A549 (cell line): ENCODE measurements at regions not wholly inside any gene's neighbourhood (a gene's known extent, or its start where the extent isn't known, plus 50 kb on each side); places are given as distances from the start of the nearest gene placed in this dataset.
"Not testable (repeated sequence)": the region's sequence is repeated elsewhere in the genome, so short reads cannot be mapped to it uniquely, and the experiment has no call there.

Source experiments
- ATAC-seq, 2 experiments: fragments of 200-7000 bp in 1 of 2; fragments of >200 bp in 1 of 2; cut with Nextera tagmentation in 1 of 2; cut with Tn5 transposase in 1 of 2; 3 replicates each; pipeline versions ENCODE4 v1.8.0 to v1.9.1; 2018 to 2020; ENCODE audit warnings: mild to moderate bottlenecking in 1 of 2, moderate library complexity in 1 of 2
- CTCF ChIA-PET: fragments of 300-600 bp; sonication (Branson Sonifier 250); formaldehyde crosslinking; extraction: SDS; loops from one replicate; lab custom pipeline; 2021; ENCODE audit warnings: antibody characterized with exemption, inconsistent platforms; lab: Yijun Ruan, JAX
- POLR2A ChIA-PET: fragments of 350-600 bp; formaldehyde crosslinking; extraction: SDS; loops from one replicate; lab custom pipeline; 2021; ENCODE audit warnings: antibody characterized with exemption, inconsistent platforms; lab: Yijun Ruan, JAX
- DNase-seq, 2 experiments: peaks; one replicate each; pipeline versions ENCODE4 v3.0.0 to v3.0.0-alpha.2; 2011 to 2016; ENCODE audit warnings: low read depth in 1 of 2, low spot score in 1 of 2
- FAIRE-seq: peaks from 2 replicates; lab custom pipeline; 2011; peaks lifted over from hg19 to GRCh38; lab: Jason Lieb, UNC
- H3K27ac ChIP-seq, 2 experiments: fragments of >200 bp; sonication (Bioruptor Twin); formaldehyde crosslinking; 3 replicates each; pipeline ENCODE4 v1.5.1; 2016 to 2017
- H3K4me1 ChIP-seq: fragments of >200 bp; sonication (Bioruptor Twin); formaldehyde crosslinking; 3 replicates; pipeline ENCODE4 v1.6.1; 2016
- H3K4me2 ChIP-seq: fragments of >200 bp; sonication (Bioruptor Twin); formaldehyde crosslinking; 3 replicates; pipeline ENCODE4 v1.6.1; 2016
- H3K4me3 ChIP-seq: fragments of >200 bp; sonication (Bioruptor Twin); formaldehyde crosslinking; 3 replicates; pipeline ENCODE4 v1.5.1; 2016
- H3K9me3 ChIP-seq: fragments of >200 bp; sonication (Bioruptor Twin); formaldehyde crosslinking; 3 replicates; pipeline ENCODE4 v1.6.1; 2016
- CBX8 ChIP-seq: fragments of 200-600 bp; sonication (generic); IDR thresholded peaks from 2 replicates; pipeline ENCODE4 v1.6.1; 2016
- CEBPB ChIP-seq, 2 experiments: fragments of >200 bp in 1 of 2; sonication (Bioruptor Twin) in 1 of 2; formaldehyde crosslinking in 1 of 2; IDR thresholded peaks; 2 replicates each; pipeline ENCODE4 v1.6.1; 2012 to 2016
- EP300 ChIP-seq, 2 experiments: fragments of >200 bp; sonication (Bioruptor Twin); formaldehyde crosslinking; IDR thresholded peaks; 2 replicates in 1 of 2; 3 replicates in 1 of 2; pipeline ENCODE4 v1.6.1; 2016 to 2017
- FOXS1 ChIP-seq: fragments of 250-450 bp; sonication (Bioruptor Pico); IDR thresholded peaks from 2 replicates; pipeline ENCODE4 v1.5.0; 2020; ENCODE audit warnings: mild to moderate bottlenecking, moderate library complexity
- HEYL ChIP-seq: fragments of 250-450 bp; sonication (Bioruptor Pico); IDR thresholded peaks from 2 replicates; pipeline ENCODE4 v1.8.0; 2021; ENCODE audit warnings: mild to moderate bottlenecking, moderate library complexity
- HOXA7 ChIP-seq: fragments of 250-450 bp; sonication (Bioruptor Pico); IDR thresholded peaks from 2 replicates; pipeline ENCODE4 v1.5.0; 2020; ENCODE audit warnings: mild to moderate bottlenecking, moderate library complexity
- HOXB13 ChIP-seq: fragments of 250-450 bp; sonication (Bioruptor Pico); IDR thresholded peaks from 2 replicates; pipeline ENCODE4 v1.5.0; 2020; ENCODE audit warnings: low read depth, mild to moderate bottlenecking, moderate library complexity
- NPAS2 ChIP-seq: fragments of 250-450 bp; sonication (Bioruptor Pico); IDR thresholded peaks from 2 replicates; pipeline ENCODE4 v1.8.0; 2022; ENCODE audit warnings: mild to moderate bottlenecking, moderate library complexity, borderline replicate concordance
- POLR2A ChIP-seq: IDR thresholded peaks from 2 replicates; pipeline ENCODE4 v1.6.1; 2012; ENCODE audit warnings: mild to moderate bottlenecking, low read length
- RAD21 ChIP-seq, 2 experiments: fragments of >200 bp in 1 of 2; sonication (Bioruptor Twin) in 1 of 2; formaldehyde crosslinking in 1 of 2; IDR thresholded peaks in 1 of 2; conservative IDR thresholded peaks in 1 of 2; 2 replicates in 1 of 2; 3 replicates in 1 of 2; pipeline ENCODE4 v1.6.1; 2012 to 2018; ENCODE audit warnings: inconsistent platforms in 1 of 2
- RCOR1 ChIP-seq: fragments of 150-350 bp; IDR thresholded peaks from 2 replicates; pipeline ENCODE4 v1.6.1; 2014; ENCODE audit warnings: antibody characterized with exemption, low read length, low read depth
- RNF2 ChIP-seq: fragments of 200-600 bp; sonication (generic); IDR thresholded peaks from 2 replicates; pipeline ENCODE4 v1.6.1; 2016; ENCODE audit warnings: low read depth, mild to moderate bottlenecking, antibody characterized with exemption, moderate library complexity, borderline replicate concordance
- ZFP36 ChIP-seq: fragments of 450-650 bp; IDR thresholded peaks from 2 replicates; pipeline ENCODE4 v1.6.1; 2014; ENCODE audit warnings: borderline replicate concordance; ENCODE audit not compliant: partially characterized antibody
- ZSCAN20 ChIP-seq: fragments of 250-450 bp; sonication (Bioruptor Pico); IDR thresholded peaks from 2 replicates; pipeline ENCODE4 v1.8.0; 2022; ENCODE audit warnings: mild to moderate bottlenecking, moderate library complexity
- WGBS: methylation state at CpG from one replicate; pipeline ENCODE4 v1.1.6; 2017; ENCODE audit errors: missing lambda C conversion rate; 5-methylcytosine and 5-hydroxymethylcytosine counted together
- TF ChIP-seq, protein P1 (sequence below): fragments of >200 bp; sonication (Bioruptor Twin); formaldehyde crosslinking; IDR thresholded peaks from 3 replicates; pipeline ENCODE4 v1.5.1; 2016
- TF ChIP-seq, protein P2 (sequence below): fragments of 250-450 bp; sonication (Bioruptor Pico); IDR thresholded peaks from 2 replicates; pipeline ENCODE4 v1.5.0; 2021; ENCODE audit warnings: mild to moderate bottlenecking, moderate library complexity, borderline replicate concordance
- TF ChIP-seq, protein P3 (sequence below): IDR thresholded peaks from 2 replicates; pipeline ENCODE4 v1.6.1; 2012

DNA sequence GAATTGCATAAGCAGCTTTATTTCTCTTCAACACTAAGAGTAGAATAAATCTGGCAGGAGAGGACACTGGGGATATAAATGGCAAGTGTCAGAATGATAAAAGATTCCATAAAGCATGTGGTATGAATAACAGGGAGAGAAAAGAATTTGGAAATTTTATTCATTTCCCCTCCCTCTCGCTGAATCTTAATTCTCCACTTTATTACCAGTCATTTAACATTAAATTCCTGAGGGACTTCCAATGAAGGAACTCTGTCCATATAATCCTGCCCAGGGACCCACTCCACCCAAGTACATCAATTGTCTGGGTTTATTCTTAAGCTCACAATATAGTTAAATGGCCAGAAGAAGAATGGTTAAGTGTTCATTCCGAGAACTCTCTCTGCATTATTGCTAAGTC is 197.7 kb upstream of the MGAT5 start:
- ATAC-seq (no peak), DNase-seq (no peak), FAIRE-seq (no peak)
- Histone ChIP-seq H3K27ac (no peak overlapping the region), H3K4me2 (no peak overlapping the region), H3K9me3 (no peaks in the 10 kb centered on the region), H3K4me3 (no peak overlapping the region), H3K4me1 (no peaks in the 10 kb centered on the region)
- TF ChIP-seq HOXB13 (CRISPR knock-in tag), result no peak
- no peak for TF ChIP-seq ZSCAN20 (CRISPR knock-in tag)
- no peak for TF ChIP-seq EP300 (IDR thresholded peaks at IDR 0.05)
- TF ChIP-seq CEBPB (IDR thresholded peaks at IDR 0.05), result no peak
- no peak for TF ChIP-seq POLR2A
- no peak for TF ChIP-seq ZFP36
- no peak for TF ChIP-seq RCOR1
- TF ChIP-seq NPAS2 (CRISPR knock-in tag), result no peak
- TF ChIP-seq FOXS1 (CRISPR knock-in tag), result no peak
- TF ChIP-seq, protein P1, sequence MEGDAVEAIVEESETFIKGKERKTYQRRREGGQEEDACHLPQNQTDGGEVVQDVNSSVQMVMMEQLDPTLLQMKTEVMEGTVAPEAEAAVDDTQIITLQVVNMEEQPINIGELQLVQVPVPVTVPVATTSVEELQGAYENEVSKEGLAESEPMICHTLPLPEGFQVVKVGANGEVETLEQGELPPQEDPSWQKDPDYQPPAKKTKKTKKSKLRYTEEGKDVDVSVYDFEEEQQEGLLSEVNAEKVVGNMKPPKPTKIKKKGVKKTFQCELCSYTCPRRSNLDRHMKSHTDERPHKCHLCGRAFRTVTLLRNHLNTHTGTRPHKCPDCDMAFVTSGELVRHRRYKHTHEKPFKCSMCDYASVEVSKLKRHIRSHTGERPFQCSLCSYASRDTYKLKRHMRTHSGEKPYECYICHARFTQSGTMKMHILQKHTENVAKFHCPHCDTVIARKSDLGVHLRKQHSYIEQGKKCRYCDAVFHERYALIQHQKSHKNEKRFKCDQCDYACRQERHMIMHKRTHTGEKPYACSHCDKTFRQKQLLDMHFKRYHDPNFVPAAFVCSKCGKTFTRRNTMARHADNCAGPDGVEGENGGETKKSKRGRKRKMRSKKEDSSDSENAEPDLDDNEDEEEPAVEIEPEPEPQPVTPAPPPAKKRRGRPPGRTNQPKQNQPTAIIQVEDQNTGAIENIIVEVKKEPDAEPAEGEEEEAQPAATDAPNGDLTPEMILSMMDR, result no peak
- TF ChIP-seq CBX8, result no peak
- TF ChIP-seq, protein P2, sequence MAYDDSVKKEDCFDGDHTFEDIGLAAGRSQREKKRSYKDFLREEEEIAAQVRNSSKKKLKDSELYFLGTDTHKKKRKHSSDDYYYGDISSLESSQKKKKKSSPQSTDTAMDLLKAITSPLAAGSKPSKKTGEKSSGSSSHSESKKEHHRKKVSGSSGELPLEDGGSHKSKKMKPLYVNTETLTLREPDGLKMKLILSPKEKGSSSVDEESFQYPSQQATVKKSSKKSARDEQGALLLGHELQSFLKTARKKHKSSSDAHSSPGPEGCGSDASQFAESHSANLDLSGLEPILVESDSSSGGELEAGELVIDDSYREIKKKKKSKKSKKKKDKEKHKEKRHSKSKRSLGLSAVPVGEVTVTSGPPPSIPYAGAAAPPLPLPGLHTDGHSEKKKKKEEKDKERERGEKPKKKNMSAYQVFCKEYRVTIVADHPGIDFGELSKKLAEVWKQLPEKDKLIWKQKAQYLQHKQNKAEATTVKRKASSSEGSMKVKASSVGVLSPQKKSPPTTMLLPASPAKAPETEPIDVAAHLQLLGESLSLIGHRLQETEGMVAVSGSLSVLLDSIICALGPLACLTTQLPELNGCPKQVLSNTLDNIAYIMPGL (CRISPR knock-in tag), result no peak
- no peak for TF ChIP-seq RAD21 (conservative IDR thresholded peaks at IDR 0.05 in 1 of 2, IDR thresholded peaks at IDR 0.05 in 1 of 2)
- TF ChIP-seq, protein P3, sequence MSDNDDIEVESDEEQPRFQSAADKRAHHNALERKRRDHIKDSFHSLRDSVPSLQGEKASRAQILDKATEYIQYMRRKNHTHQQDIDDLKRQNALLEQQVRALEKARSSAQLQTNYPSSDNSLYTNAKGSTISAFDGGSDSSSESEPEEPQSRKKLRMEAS, result no peak
- no peak for TF ChIP-seq HEYL (CRISPR knock-in tag)
- TF ChIP-seq HOXA7 (CRISPR knock-in tag), result no peak
- no peak for TF ChIP-seq RNF2
- WGBS, result 26% methylated on average over 2 of the region's 2 CpGs
- ChIA-PET CTCF (no interaction called here), POLR2A (no interaction called here)

DNA sequence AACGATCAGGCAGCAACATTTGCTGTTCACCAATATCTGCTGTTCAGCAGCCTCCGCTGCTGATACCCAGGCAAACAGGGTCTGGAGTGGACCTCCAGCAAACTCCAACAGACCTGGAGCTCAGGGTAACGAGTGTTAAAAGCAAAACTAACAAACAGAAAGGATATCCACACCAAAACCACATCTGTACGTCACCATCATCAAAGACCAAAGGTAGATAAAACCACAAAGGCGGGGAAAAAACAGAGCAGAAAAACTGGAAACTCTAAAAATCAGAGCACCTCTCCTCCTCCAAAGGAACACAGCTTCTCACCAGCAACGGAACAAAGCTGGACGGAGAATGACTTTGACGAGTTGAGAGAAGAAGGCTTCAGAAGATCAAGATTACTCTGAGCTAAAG is 192.8 kb upstream of the MGAT5 start:
- H3K27ac ChIP-seq, H3K9me3 ChIP-seq, FAIRE-seq, ATAC-seq, CTCF ChIA-PET, DNase-seq, POLR2A ChIA-PET, H3K4me2 ChIP-seq, H3K4me1 ChIP-seq, H3K4me3 ChIP-seq: not testable (repeated sequence)
- 26% methylated on average over 8 of the region's 8 CpGs for WGBS

DNA sequence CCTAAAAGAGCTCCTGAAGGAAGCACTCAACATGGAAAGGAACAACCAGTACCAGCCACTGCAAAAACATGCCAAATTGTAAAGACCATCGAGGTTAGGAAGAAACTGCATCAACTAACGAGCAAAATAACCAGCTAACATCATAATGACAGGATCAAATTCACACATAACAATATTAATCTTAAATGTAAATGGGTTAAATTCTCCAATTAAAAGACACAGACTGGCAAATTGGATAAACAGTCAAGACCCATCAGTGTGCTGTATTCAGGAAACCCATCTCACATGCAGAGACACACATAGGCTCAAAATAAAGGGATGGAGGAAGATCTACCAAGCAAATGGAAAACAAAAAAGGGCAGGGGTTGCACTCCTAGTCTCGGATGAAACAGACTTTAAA is 191.6 kb upstream of the MGAT5 start:
- H3K4me2 ChIP-seq, DNase-seq, CTCF ChIA-PET, H3K27ac ChIP-seq, ATAC-seq, H3K4me3 ChIP-seq, H3K4me1 ChIP-seq, FAIRE-seq, POLR2A ChIA-PET, H3K9me3 ChIP-seq: not testable (repeated sequence)
- 3% methylated on average over 3 of the region's 3 CpGs for whole genome bisulfite sequencing

DNA sequence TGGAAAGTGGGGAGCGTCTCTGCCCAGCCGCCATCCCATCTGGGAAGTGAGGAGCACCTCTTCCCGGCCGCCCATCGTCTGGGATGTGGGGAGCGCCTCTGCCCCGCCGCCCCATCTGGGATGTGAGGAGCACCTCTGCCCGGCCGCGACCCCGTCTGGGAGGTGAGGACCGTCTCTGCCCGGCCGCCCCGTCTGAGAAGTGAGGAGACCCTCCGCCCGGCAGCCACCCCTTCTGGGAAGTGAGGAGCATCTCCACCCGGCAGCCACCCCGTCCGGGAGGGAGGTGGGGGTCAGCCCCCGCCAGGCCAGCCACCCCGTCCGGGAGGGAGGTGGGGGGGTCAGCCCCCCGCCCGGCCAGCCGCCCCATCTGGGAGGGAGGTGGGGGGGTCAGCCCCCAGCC is 190.0 kb upstream of the MGAT5 start:
- CTCF ChIA-PET, H3K9me3 ChIP-seq, FAIRE-seq, H3K27ac ChIP-seq, POLR2A ChIA-PET, H3K4me2 ChIP-seq, ATAC-seq, H3K4me1 ChIP-seq, H3K4me3 ChIP-seq, DNase-seq: not testable (repeated sequence)
- WGBS, result no CpG with 5 or more reads among the region's 27 CpGs
